Fibroblast of skin of left biceps (primary cell): ENCODE measurements at regions not wholly inside any gene's neighbourhood (a gene's known extent, or its start where the extent isn't known, plus 50 kb on each side); places are given as distances from the start of the nearest gene placed in this dataset.

Source experiments
- DNase-seq, 2 experiments: peaks; one replicate each; pipeline ENCODE4 v3.0.0-alpha.2; 2013; ENCODE audit warnings: low read depth in 2 of 2

- no peak for DNase-seq
These were observed 106.8 kb upstream of the B3GAT1 start for GRCh38 chr11:134518616-134519389.

GRCh38 chr11:134517621-134518293 is 105.7 kb upstream of the B3GAT1 start:
- no peak for DNase-seq

- DNase-seq = no peak
These were observed 105.1 kb upstream of the B3GAT1 start for GRCh38 chr11:134517115-134517514.

GRCh38 chr11:134516529-134516928 is 104.5 kb upstream of the B3GAT1 start:
- no peak for DNase-seq

- no peak for DNase-seq
These were observed 103.3 kb upstream of the B3GAT1 start for GRCh38 chr11:134515081-134515960.

GRCh38 chr11:134514354-134514951 is 102.4 kb upstream of the B3GAT1 start:
- DNase-seq = no peak

GRCh38 chr11:134513585-134514120 is 101.6 kb upstream of the B3GAT1 start:
- DNase-seq = no peak

GRCh38 chr11:134512571-134513538 is 100.8 kb upstream of the B3GAT1 start:
- DNase-seq = no peak

GRCh38 chr11:134512061-134512460 is 100.0 kb upstream of the B3GAT1 start:
- no peak for DNase-seq

- DNase-seq = no peak
These were observed 99.2 kb upstream of the B3GAT1 start for GRCh38 chr11:134511255-134511654.

GRCh38 chr11:134510233-134511040 is 98.4 kb upstream of the B3GAT1 start:
- DNase-seq = no peak

GRCh38 chr11:134509381-134510232 is 97.6 kb upstream of the B3GAT1 start:
- DNase-seq = no peak

- no peak for DNase-seq
These were observed 96.4 kb upstream of the B3GAT1 start for GRCh38 chr11:134508219-134508990.

- DNase-seq = no peak
These were observed 94.0 kb upstream of the B3GAT1 start for GRCh38 chr11:134506046-134506445.

GRCh38 chr11:134505125-134505524 is 93.1 kb upstream of the B3GAT1 start:
- DNase-seq = no peak

- DNase-seq = no peak
These were observed 92.3 kb upstream of the B3GAT1 start for GRCh38 chr11:134504146-134504905.

- no peak for DNase-seq
These were observed 91.6 kb upstream of the B3GAT1 start for GRCh38 chr11:134503596-134503995.
